Smooth muscle cell (in vitro differentiated cells): ENCODE measurements at regions not wholly inside any gene's neighbourhood (a gene's known extent, or its start where the extent isn't known, plus 50 kb on each side); places are given as distances from the start of the nearest gene placed in this dataset.

Experiments used
- DNase-seq: peaks from one replicate; lab custom pipeline; 2025; ENCODE audit not compliant: unreplicated experiment; lab: John Stamatoyannopoulos, UW
- H2AFZ ChIP-seq: fragments of 200-600 bp; sonication (generic); 2 replicates; pipeline ENCODE4 v1.6.0; 2016; ENCODE audit warnings: antibody characterized with exemption, low read depth, mild to moderate bottlenecking
- H3F3A ChIP-seq: fragments of 200-600 bp; sonication (generic); 2 replicates; pipeline ENCODE4 v1.6.0; 2017; ENCODE audit warnings: antibody characterized with exemption, low read depth
- H3K27ac ChIP-seq: fragments of 200-600 bp; sonication (generic); 2 replicates; pipeline ENCODE4 v1.5.1; 2016; ENCODE audit warnings: low read depth, mild to moderate bottlenecking
- H3K27me3 ChIP-seq: fragments of 200-600 bp; sonication (generic); 2 replicates; pipeline ENCODE4 v1.6.1; 2016; ENCODE audit warnings: low read depth, mild to moderate bottlenecking
- H3K36me3 ChIP-seq: fragments of 200-600 bp; sonication (generic); 2 replicates; pipeline ENCODE4 v1.5.1; 2016; ENCODE audit warnings: low read depth
- H3K4me1 ChIP-seq: fragments of 200-600 bp; sonication (generic); 2 replicates; pipeline ENCODE4 v1.5.1; 2016; ENCODE audit warnings: low read depth
- H3K4me2 ChIP-seq: fragments of 200-600 bp; sonication (generic); 2 replicates; pipeline ENCODE4 v1.6.0; 2016; ENCODE audit warnings: mild to moderate bottlenecking
- H3K4me3 ChIP-seq: fragments of 200-600 bp; sonication (generic); 2 replicates; pipeline ENCODE4 v1.5.1; 2016; ENCODE audit warnings: mild to moderate bottlenecking
- H3K79me2 ChIP-seq: fragments of 200-600 bp; sonication (generic); 2 replicates; pipeline ENCODE4 v1.6.0; 2016; ENCODE audit warnings: low read depth, mild to moderate bottlenecking
- H3K9ac ChIP-seq: fragments of 200-600 bp; sonication (generic); 2 replicates; pipeline ENCODE4 v1.6.0; 2016; ENCODE audit warnings: low read depth
- H3K9me3 ChIP-seq: fragments of 200-600 bp; sonication (generic); replicated peaks from 2 replicates; pipeline ENCODE4 v1.5.1; 2016; ENCODE audit warnings: low read depth
- H4K20me1 ChIP-seq: fragments of 200-600 bp; sonication (generic); 2 replicates; pipeline ENCODE4 v1.6.0; 2016; ENCODE audit warnings: low read depth
- CTCF ChIP-seq: fragments of 200-600 bp; sonication (generic); IDR thresholded peaks from 2 replicates; pipeline ENCODE4 v1.5.1; 2017; ENCODE audit warnings: borderline replicate concordance, mild to moderate bottlenecking, antibody characterized with exemption; ENCODE audit not compliant: insufficient read depth, poor library complexity, severe bottlenecking
- WGBS: methylation state at CpG from one replicate; pipeline ENCODE4 v1.1.7; 2016; ENCODE audit warnings: low lambda C conversion rate; 5-methylcytosine and 5-hydroxymethylcytosine counted together

GRCh38 chr13:80442609-80443008 lies 101.7 kb upstream of the SPRY2 start:
- H3K9ac ChIP-seq: no peak overlapping the region
- no peaks in the 10 kb centered on the region for H3K36me3 ChIP-seq
- DNase-seq: no peak
- no peak overlapping the region for H3K4me3 ChIP-seq
- H3K27ac ChIP-seq: no peak overlapping the region
- no peaks in the 10 kb centered on the region for H3K79me2 ChIP-seq
- no peaks in the 10 kb centered on the region for H3F3A ChIP-seq
- H4K20me1 ChIP-seq: no peaks in the 10 kb centered on the region
- H3K4me2 ChIP-seq: no peak overlapping the region
- H3K27me3 ChIP-seq: no peaks in the 10 kb centered on the region
- no peak for TF ChIP-seq CTCF
- no peaks in the 10 kb centered on the region for H3K9me3 ChIP-seq
- no peak overlapping the region for H2AFZ ChIP-seq
- H3K4me1 ChIP-seq: no peaks in the 10 kb centered on the region

GRCh38 chr13:80441968-80442367 lies 101.0 kb upstream of the SPRY2 start:
- no peaks in the 10 kb centered on the region for H3K27me3 ChIP-seq
- H3K79me2 ChIP-seq: no peaks in the 10 kb centered on the region
- no peaks in the 10 kb centered on the region for H3K9me3 ChIP-seq
- peaks cover 4% of the 10 kb centered on the region for H3K4me1 ChIP-seq
- H3K4me2 ChIP-seq: no peak overlapping the region
- no peak overlapping the region for H3K9ac ChIP-seq
- no peak overlapping the region for H3K27ac ChIP-seq
- no peak overlapping the region for H3K4me3 ChIP-seq
- no peak for DNase-seq
- no peaks in the 10 kb centered on the region for H3K36me3 ChIP-seq
- TF ChIP-seq CTCF: no peak
- no peaks in the 10 kb centered on the region for H3F3A ChIP-seq
- H4K20me1 ChIP-seq: no peaks in the 10 kb centered on the region
- H2AFZ ChIP-seq: no peak overlapping the region

DNA sequence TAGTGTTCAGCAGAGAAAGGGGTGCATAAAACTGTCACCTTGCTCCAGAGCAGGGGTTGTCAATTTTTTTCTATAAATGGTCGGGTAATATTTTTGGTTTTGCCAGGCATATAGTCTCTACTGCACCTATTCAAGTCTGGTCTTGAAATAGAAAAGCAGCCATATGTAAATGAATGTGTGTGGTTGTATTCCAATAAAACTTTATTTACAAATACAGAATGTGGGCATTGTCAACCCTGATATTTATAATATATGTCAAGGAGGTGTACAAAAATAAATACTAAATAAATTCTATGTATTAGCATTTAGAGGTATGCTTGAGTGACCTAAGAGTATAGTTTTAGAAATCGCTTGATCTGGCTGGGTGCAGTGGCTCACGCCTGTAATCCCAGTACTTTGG lies 97.6 kb upstream of the SPRY2 start:
- H3K27me3 ChIP-seq: no peaks in the 10 kb centered on the region
- no peak for DNase-seq
- WGBS: 96% methylated on average over 3 of the region's 3 CpGs
- no peak for TF ChIP-seq CTCF
- no peak overlapping the region for H3K9ac ChIP-seq
- H3K79me2 ChIP-seq: no peaks in the 10 kb centered on the region
- H3K27ac ChIP-seq: no peak overlapping the region
- H3K36me3 ChIP-seq: no peaks in the 10 kb centered on the region
- no peak overlapping the region for H2AFZ ChIP-seq
- H3F3A ChIP-seq: no peaks in the 10 kb centered on the region
- no peaks in the 10 kb centered on the region for H3K9me3 ChIP-seq
- no peak overlapping the region for H3K4me3 ChIP-seq
- H4K20me1 ChIP-seq: no peaks in the 10 kb centered on the region
- H3K4me1 ChIP-seq: peaks cover 9% of the 10 kb centered on the region
- H3K4me2 ChIP-seq: no peak overlapping the region

DNA sequence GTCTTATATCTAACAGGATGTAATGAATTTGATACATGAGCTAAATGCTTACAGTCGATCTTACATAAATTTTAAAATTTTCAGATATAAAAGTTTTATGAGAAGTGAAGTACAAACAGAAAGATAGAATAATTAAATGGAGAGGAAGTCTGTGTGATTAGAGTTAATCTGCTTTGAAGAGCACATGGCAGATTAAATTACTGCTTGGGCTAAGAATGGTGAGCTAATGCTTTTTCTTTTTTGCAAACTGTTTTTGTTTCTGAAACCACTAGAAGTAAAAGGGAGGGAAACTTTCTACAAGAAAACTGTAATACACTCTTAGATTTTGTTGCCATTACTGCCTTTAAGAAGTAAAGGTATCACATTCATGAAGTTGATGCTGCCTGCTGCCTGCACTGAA lies 96.3 kb upstream of the SPRY2 start:
- Histone ChIP-seq H3K9me3 (no peaks in the 10 kb centered on the region), H2AFZ (no peak overlapping the region), H3K4me2 (peak overlapping the region; percentile 53), H4K20me1 (no peaks in the 10 kb centered on the region), H3K27me3 (no peaks in the 10 kb centered on the region), H3K4me3 (no peak overlapping the region), H3K79me2 (no peaks in the 10 kb centered on the region), H3K27ac (no peak overlapping the region), H3K4me1 (peaks cover 9% of the 10 kb centered on the region), H3F3A (no peaks in the 10 kb centered on the region), H3K9ac (no peak overlapping the region), H3K36me3 (no peaks in the 10 kb centered on the region)
- DNase-seq: no peak
- no peak for TF ChIP-seq CTCF
- WGBS: 34% methylated on average over 1 of the region's 1 CpG
